HG03354 (cell line): ENCODE measurements at regions not wholly inside any gene's neighbourhood (a gene's known extent, or its start where the extent isn't known, plus 50 kb on each side); places are given as distances from the start of the nearest gene placed in this dataset.
A peak's percentile ranks its signal among the peaks of the same experiment; 100 is the strongest.
"Not testable (repeated sequence)": the region's sequence is repeated elsewhere in the genome, so short reads cannot be mapped to it uniquely, and the experiment has no call there.

ENCODE experiments used
- ATAC-seq: cut with Tn5 transposase; IDR thresholded peaks from one replicate; pipeline ENCODE4 v1.9.1; 2021; ENCODE audit warnings: mild to moderate bottlenecking; ENCODE audit not compliant: unreplicated experiment, poor library complexity, severe bottlenecking

DNA sequence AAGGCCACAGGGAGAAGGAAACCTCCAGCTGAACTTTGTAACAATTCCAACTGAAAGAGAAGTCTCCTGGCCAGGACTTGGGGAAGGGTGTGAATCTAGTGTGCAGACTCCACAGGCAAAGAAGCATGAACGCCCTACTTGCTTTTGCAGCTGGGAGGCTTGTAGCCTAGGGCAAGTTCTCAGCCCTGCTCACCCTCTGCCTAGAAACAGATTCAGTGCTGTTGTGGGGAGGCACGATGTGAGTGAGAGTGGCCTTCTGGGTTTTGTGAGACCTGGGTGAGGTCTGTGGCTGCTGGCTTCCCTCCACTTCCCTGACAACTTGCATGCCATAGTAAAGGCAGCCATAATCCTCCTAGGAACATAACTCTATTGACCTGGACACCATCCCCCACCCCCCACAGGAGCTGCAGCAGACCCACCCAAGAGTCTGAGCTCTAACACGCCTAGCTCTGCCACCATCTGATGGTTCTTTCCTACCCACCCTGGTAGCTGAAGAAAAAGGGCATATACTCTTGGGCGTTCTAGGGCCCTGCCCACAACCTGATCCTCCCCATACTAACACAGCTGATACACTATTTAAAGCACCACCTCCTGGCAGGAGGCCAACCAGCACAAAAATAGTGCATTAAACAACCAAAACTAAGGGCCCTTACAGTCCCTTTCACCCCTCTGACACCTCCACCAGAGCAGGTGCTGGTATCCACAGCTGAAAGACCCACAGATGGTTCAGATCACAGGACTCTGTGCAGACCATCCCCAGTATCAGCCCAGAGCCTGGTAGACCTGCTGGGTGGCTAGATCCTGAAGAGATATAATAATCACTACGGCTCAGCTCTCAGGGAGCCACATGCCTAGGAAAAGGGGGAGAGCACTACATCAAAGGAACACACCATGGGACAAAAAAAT, 426.5 kb downstream of the IGSF11 start:
- ATAC-seq: no peak

DNA sequence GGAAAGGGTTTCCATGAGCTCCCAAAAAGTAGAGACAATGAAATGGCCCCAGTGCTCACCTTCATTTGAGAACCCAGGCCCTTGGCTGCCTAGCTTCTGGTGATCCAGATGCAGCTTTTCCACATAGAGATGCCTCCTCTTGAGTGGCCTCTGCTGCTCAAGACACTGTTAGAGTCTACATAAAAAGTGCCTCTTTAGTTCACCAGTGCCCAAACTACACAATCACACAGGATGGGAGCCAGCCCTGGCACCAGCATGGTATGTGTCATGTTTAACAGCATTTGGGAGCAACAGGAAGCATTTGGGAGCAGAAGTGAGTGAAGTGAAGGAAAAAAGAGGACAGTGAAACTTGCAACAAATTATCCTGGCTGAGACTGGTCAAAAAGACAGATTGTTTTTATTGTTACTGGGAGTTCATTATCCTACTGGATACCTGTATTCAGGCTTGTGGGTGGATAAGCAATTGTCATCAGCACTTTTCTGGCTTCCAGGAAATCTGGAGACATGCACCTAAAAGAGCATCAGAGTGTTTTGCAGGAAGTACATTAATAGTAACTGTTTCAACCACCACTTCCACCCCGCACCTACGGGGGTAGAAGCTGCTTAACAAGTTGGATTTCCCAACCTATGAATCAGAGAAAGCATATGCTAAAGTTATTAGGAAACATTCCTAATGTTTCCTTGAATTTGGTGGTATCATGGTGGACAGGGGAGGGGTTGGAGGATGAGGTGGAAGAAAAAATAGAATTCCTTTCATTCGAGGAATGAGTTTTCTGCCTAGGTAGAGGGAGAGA, 416.2 kb downstream of the IGSF11 start:
- no peak for ATAC-seq

DNA sequence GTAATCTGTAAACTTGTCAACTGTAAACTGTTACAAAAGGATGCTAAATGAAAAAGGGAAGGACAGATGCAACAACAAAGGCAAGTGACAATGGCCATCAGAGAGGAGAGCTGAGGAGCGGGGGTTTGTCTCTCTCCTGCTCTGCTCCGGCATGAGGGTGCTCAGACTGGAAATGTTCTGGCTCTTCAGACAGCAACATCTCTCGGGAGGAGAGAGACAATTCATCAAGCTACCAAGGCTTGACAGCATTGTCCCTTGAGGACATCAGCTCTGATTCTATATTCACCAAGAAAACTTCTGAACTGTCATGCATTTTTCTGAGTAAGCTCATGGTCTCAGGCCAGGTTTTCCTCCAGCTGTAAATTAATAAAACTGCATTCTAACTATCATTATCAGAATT, 408.2 kb downstream of the IGSF11 start:
- ATAC-seq: no peak

DNA sequence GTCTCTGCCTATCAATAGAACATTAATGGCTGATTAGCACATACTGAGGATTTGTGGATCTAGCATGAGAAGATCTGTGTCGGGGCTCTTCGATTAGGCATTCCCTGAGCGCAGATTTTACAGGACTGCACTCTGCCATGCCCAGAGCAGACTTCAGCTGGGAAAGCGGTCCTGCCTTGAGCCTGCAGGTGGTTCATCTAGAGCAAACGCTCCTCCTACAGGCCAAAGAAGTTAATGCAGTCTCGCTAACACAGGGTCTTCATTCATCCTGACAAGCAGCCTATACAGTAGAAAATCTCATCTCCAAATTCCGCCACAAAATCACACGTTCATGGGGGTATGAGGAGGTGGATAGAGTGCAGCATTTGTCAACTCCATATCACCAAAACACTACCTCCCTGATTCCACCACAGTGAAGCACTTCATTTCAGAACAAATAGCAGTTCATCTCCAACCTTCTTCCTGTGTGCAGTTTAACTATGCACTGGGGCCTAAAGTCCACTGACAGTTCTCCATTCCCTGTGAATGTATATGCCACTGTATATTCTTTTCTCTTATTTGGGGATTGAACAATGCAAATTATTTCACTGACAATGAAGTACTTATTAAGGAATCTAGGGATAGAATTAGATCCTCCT, 405.8 kb downstream of the IGSF11 start:
- ATAC-seq: peak; percentile 97

DNA sequence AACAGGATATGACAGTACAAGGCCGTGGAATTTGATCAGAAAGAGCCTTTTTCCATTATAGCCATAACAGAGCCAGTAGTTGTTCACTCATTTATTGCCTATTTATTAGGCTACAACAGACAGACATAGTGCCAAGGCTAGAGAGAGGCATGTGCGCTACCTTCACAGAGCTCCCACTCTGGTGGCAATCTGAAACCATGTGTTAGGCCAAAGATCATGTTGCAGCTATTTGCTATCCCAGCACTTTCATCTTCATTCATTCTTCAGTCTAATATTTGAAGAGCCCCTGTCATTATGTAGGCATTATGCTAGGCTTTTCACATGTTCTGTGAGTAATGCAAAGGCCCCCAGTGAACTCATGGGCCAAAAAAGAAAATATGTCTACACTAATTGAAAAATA, 404.8 kb downstream of the IGSF11 start:
- no peak for ATAC-seq

DNA sequence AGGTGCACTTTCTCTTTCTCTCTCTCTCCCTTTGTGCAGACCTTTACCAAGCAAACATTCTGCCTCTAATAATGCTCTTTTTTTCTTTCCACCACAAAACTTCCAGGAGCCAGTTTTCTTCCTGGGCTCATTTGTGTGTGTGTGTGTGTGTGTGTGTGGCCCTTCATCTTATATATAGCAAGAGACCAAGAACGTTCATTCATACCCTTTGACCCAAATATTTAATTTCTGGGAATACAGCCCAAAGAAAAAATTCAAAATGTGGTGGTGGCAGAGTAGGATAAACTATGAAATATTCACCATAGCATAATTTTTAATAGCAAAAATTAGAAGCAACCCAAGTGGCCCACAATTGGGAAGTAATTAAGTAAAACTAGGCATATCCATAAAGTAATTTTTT, 398.9 kb downstream of the IGSF11 start:
- no peak for ATAC-seq

DNA sequence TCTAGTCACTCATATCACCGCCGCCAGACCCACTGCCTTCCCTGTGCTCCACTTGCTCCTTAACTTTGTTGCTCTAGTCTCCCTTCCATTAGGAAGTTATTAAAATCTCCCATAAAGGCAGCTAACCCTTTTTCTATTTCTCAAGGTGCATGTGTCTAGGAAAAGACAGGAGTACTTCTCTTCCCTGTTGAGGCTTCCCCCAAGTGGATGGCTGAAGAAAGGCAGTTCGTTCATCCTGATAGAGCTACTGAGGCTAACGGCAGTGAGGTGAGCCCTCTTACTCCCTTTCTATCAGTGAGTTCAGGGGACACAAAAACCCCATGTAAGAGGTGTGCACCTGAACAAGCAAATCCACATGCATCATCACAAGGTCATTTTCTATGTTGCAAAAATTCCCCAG, 397.8 kb downstream of the IGSF11 start:
- no peak for ATAC-seq

DNA sequence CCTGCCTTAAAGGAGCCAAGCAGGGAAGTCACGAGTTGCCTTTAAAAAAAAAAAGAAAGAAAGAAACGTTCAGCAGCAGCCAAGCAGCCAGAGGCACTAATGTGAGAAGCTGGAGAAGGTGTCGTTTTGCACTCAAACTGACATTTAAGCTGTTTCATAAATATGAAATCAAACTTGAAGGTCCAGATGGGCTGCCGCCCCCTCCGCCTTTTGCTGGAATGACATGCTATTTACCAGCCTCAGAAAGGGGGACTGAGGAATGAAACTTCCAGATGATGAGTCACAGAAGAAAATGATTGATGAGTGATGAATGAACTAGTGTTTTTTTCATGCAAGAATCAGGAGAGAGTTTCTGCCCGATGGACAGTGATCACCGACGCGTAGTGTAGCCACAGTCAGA, 396.8 kb downstream of the IGSF11 start:
- ATAC-seq: no peak

DNA sequence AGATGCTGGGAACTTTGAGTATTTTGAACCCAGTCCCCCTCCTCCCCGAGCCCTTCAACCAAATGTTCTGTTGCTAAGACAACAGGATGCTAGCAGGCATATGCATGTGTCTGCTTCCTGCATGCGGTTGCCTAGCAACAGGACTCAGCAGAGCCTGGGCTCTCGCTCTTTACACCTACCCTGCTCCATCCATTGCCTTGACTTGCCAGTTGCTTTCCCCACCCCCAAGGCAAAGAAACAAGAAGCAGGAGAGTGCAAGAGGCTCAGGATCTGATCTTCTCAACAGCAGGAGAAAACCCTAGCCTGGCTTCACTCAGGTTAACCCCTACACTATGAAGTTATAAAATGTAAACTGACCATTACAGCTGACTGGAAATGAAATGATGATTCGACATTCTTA, 393.0 kb downstream of the IGSF11 start:
- ATAC-seq: peak; percentile 93

DNA sequence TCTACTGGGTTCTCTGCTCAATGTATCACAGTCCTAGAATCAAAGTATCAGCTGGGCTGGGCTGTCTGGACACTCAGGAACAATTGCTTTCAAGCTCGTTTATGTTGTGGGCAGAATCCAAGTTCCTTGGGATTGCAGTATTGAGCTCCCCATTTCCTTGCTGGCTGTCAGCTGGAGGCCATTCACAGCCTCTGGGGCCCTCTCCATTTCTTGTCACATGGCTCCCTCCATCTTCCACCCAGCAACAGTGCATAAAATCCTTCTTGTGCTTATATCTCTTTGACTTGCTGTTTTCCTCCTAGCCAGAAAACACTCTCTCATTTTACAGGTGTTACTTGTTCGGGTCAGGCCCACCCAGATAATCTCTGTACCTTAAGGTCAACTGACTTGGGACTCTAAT, 363.5 kb downstream of the IGSF11 start:
- ATAC-seq: no peak

DNA sequence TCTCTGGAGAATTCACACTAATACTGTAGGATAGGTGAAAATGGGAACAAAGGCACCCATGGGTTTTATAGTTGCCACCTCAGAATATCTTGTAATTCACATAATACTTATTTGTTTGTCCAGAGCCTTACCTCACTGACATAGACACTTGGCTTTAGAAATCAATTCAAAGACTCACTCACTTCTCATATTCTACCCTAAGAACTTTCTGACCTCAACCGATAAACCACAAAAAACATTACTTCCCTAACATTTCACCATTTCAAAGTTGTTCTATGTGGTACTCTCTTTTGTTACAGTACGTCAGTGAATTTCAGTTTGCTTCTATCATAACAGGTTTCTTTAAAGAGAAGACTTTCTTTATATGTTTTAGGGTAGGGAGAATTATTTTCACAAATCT, 359.3 kb downstream of the IGSF11 start:
- ATAC-seq: no peak

DNA sequence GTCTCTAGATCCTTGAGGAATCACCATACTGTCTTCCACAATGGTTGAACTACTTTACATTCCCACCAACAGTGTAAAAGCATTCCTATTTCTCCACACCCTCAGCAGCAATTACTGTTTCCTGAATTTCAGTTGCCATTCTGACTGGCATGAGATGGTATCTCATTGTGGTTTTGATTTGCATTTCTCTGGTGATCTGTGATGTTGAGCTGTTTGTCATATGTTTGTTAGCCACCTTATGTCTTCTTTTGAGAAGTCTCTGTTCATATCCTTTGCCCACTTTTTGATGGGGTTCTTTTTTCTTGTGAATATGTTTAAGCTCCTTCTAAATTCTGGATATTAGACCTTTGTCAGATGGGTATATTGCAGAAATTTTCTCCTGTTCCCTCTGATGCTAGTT, 356.0 kb downstream of the IGSF11 start:
- not testable (repeated sequence) for ATAC-seq

DNA sequence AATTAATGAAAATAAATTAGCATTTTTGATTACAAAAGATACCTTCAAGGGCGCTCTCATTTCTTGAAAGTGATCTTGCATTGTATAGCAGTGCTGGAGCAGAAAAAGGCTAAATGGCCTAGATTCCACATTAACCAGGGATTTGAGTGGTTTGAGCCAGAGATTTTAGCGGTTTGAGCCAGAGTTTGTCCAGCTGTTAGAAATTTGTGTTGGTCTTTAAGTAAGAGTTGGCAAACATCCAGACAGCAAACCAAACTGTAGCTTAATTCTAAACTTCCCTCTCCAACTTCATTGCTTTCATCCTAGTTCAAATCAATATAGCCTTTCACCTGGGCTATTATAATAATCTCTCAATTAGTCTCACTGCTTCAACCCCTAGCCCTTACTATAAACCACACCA, 351.7 kb downstream of the IGSF11 start:
- no peak for ATAC-seq

DNA sequence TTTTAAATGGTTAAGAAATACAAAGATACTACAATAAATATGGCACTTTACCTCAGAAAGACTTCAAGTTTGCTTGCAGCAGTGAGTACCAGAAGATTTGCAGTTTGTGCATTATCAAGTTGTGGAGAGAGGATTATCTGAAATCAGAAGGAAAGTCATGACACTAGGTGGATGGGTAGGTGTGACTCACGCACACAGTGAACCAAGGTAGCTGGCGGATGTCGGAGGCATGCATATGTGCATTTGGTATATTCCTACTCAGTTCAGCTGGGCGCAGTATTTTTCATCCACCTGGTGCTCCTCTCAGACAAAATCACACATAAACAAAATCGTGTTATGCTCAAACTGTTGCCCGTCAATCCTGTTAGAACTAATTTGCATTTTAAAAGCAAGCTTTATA, 351.0 kb downstream of the IGSF11 start:
- ATAC-seq: no peak

DNA sequence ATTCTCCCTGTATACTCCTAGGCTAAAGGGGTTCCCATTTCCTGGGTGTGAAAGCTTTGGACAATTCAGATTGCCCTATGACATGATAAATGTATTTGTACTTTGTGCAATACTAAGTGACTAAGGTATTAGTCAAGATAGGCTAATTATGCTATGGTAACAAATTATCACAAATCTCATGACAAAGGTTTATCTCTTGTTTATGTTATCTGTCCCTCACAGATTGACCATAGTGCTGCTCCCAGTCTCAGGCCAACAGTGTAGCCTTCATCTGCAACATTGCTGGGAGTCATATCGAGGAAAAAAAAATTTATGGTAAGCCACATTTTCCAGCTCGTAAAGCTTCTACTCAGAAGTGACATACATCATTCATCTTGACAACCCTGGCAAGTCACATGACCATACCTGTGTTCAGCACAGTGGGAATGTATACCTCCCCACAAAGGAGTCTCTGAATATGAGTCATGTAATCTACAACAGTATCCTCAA, 346.2 kb downstream of the IGSF11 start:
- no peak for ATAC-seq

DNA sequence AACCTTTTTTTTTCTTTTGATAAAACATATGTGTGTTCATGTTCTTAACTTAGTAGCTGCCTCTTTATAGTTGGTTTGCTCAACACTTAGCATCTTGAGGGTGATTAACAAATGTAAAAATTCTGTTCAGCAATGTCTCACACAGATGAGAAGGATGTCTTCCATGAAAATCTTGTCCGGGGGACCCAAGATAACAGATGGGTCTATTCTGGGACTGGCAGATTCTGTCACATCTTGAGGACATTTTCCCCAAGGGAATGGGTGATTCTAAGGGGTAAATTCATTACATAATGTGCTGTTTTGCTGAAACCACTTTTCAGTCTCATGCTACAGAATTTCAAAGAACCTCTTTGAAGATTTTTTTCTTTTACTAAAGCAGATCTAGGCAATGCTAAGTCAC, 342.2 kb downstream of the IGSF11 start:
- ATAC-seq: no peak

DNA sequence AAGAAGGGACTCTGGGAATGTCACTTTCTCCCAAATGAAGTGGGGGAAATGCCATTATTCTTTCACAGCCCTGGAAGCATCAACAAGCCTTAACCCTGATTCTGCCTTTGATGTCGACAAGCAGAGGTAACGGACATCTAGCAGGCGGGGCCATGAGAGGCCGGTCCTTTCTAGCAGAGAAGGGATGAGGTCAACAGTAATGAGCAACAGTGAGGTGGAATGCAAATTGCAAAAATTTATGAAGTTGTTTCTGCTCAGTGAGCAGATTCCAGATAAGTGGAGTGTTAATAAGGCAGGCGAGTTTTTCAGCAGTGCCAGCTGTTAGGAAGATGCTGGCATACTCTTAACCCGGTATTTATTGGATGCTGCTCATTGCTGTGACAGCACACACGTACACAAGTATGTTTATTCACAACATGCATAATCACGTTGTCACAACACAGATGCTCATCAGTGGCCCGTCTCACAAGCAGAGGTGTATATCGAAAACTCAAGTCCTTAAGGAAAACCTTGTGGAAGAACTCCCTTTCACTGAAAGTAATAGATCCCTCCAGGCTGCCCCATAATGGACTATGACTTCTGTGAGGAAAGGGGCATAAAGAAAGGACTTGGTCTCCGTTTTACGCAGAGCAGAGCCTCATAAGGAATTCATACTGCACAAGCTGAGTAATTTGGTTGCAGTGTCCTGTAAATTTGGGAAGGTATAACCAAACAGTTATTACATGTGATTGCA, 329.0 kb downstream of the IGSF11 start:
- ATAC-seq: no peak

DNA sequence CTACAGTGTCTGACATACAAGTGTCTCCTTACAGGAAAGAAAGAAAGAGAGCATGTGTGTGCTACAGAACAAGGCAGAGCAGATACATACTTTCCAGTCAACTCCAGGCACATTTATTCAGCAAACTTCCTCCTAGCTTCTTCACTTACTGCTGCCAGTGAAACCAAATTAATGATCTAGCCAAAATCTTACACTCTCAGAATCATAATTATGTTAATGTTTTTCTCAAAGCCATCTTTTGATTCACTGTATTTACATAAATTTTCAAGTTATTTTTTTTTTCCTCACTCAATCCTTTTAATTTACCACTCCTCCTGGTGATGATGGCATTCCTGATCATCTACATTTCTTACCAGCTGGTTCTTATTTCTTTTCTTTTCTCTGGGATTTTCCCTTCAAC, 326.7 kb downstream of the IGSF11 start:
- no peak for ATAC-seq

DNA sequence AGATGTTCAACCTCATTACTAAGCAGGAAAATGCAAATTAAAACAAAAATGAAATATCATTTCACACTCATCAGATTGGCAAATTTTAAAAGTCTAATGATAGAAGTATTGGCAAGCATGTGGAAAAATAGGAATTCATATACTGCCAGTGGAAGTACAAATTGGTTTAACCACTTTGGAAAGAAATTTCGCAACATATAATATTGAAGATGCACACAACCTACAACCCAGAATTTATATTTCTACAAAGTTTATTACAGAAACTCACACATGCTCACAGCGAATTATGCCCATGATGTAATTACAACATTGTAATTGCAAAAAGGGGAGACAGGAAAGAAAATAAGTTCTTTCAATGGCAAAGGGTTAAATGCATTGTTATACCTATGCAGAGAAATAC, 324.1 kb downstream of the IGSF11 start:
- ATAC-seq: no peak
